Caco-2 (cell line): ENCODE measurements at regions not wholly inside any gene's neighbourhood (a gene's known extent, or its start where the extent isn't known, plus 50 kb on each side); places are given as distances from the start of the nearest gene placed in this dataset.

Experiments
- BruUV-seq: library from RNA; stranded (reverse); fragments of 400-500 nt; replicated peaks from 2 replicates; lab custom pipeline; 2021; lab: Mats Ljungman, UMichigan
- CTCF ChIA-PET: fragments of 300-600 bp; sonication (Branson Sonifier 250); formaldehyde crosslinking; loops from one replicate; lab custom pipeline; 2022; ENCODE audit warnings: antibody characterized with exemption; lab: Charles Lee
- POLR2A ChIA-PET: fragments of 300-600 bp; sonication (Branson Sonifier 250); formaldehyde crosslinking; loops from one replicate; lab custom pipeline; 2022; ENCODE audit warnings: antibody characterized with exemption; lab: Charles Lee
- DNase-seq, 2 experiments: peaks; one replicate each; pipeline versions ENCODE4 v3.0.0 to v3.0.0-alpha.2; 2020 to 2022
- H3K27me3 ChIP-seq: replicated peaks from 2 replicates; pipeline ENCODE4 v1.6.0; 2011; ENCODE audit warnings: low read length; ENCODE audit not compliant: control insufficient read depth, insufficient read depth
- H3K36me3 ChIP-seq: 2 replicates; pipeline ENCODE4 v1.5.1; 2011; ENCODE audit warnings: low read length; ENCODE audit not compliant: control insufficient read depth, insufficient read depth
- H3K4me1 ChIP-seq: fragments of 250-450 bp; sonication (Bioruptor Pico); 2 replicates; pipeline ENCODE4 v1.5.1; 2020; ENCODE audit warnings: mild to moderate bottlenecking
- H3K4me3 ChIP-seq: 2 replicates; pipeline ENCODE4 v1.5.1; 2011; ENCODE audit warnings: low read depth, mild to moderate bottlenecking, control low read depth, low read length
- H3K9me3 ChIP-seq: fragments of 250-450 bp; sonication (Bioruptor Pico); 2 replicates; pipeline ENCODE4 v1.5.1; 2020; ENCODE audit warnings: mild to moderate bottlenecking, moderate library complexity
- H3K27ac Mint-ChIP-seq: one replicate; pipeline ENCODE4 v1.8.0; 2022; ENCODE audit warnings: mixed read lengths; ENCODE audit not compliant: unreplicated experiment
- H3K27me3 Mint-ChIP-seq: one replicate; pipeline ENCODE4 v1.8.0; 2022; ENCODE audit warnings: mixed read lengths; ENCODE audit not compliant: insufficient read depth, unreplicated experiment
- H3K36me3 Mint-ChIP-seq: one replicate; pipeline ENCODE4 v1.8.0; 2022; ENCODE audit warnings: mild to moderate bottlenecking, mixed read lengths; ENCODE audit not compliant: insufficient read depth, unreplicated experiment
- H3K4me1 Mint-ChIP-seq: one replicate; pipeline ENCODE4 v1.8.0; 2022; ENCODE audit warnings: low read depth, mixed read lengths; ENCODE audit not compliant: unreplicated experiment
- H3K4me3 Mint-ChIP-seq: one replicate; pipeline ENCODE4 v1.8.0; 2022; ENCODE audit warnings: mild to moderate bottlenecking, moderate library complexity, mixed read lengths; ENCODE audit not compliant: unreplicated experiment
- H3K9me3 Mint-ChIP-seq: one replicate; pipeline ENCODE4 v1.8.0; 2022; ENCODE audit warnings: mixed read lengths; ENCODE audit not compliant: unreplicated experiment
- CTCF ChIP-seq, 2 experiments: fragments of 200-600 bp in 1 of 2; IDR thresholded peaks; 1 replicate in 1 of 2; 2 replicates in 1 of 2; pipeline versions ENCODE4 v1.5.1 to v1.8.0; 2011 to 2022; ENCODE audit warnings: antibody characterized with exemption in 1 of 2, control low read depth in 1 of 2, inconsistent platforms in 1 of 2, low read depth in 1 of 2, low read length in 1 of 2, mild to moderate bottlenecking in 1 of 2, moderate library complexity in 1 of 2; ENCODE audit not compliant: insufficient read depth in 1 of 2, severe bottlenecking in 1 of 2, unreplicated experiment in 1 of 2
- intact Hi-C: fragments of 100-400 bp; cut with micrococcal nuclease; formaldehyde crosslinking; loops from one replicate; pipeline ENCODE4 v1.10.0; 2022; ENCODE audit not compliant: unreplicated experiment

DNA sequence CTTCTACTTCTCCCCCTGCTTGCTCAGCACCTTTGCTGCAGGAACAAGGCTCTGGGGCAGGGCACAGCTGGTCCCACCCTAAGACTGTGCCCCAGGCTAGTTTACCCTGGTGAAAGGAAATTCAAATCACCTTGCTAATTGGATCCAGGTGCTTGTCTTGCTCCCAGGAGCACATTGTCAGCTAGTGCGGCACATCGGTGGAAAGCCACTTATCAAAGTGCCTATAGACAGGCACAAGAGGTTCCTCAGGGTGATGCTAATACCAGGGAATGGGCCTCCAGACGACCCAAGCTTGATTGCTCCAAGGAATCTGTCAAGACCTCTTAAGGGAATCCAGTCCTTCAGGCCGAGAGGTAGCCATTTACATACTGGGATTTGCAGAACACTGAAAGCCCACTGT, 64.5 kb upstream of the PRPS1 start:
- Mint-ChIP-seq H3K4me3 (no peak overlapping the region), H3K36me3 (no peaks in the 10 kb centered on the region), H3K27me3 (no peaks in the 10 kb centered on the region), H3K27ac (no peak overlapping the region), H3K9me3 (no peaks in the 10 kb centered on the region), H3K4me1 (peaks cover 7% of the 10 kb centered on the region)
- DNase-seq, result no peak
- no peak for TF ChIP-seq CTCF (IDR thresholded peaks at IDR 0.05; ENCODE audit: insufficient read depth in 1 of 2, low read depth in 1 of 2, low read length in 1 of 2, severe bottlenecking in 1 of 2, unreplicated experiment in 1 of 2)
- H3K27me3 ChIP-seq, result no peaks in the 10 kb centered on the region; the same call in 1 of the 2 replicates
- CTCF ChIA-PET, result no interaction called here
- BruUV-seq, result no TSS peak
- no peaks in the 10 kb centered on the region for H3K36me3 ChIP-seq
- intact Hi-C loops, result no loop called here
- POLR2A ChIA-PET, result no interaction called here
- no peaks in the 10 kb centered on the region for H3K4me1 ChIP-seq
- no peak overlapping the region for H3K4me3 ChIP-seq
- no peaks in the 10 kb centered on the region for H3K9me3 ChIP-seq

DNA sequence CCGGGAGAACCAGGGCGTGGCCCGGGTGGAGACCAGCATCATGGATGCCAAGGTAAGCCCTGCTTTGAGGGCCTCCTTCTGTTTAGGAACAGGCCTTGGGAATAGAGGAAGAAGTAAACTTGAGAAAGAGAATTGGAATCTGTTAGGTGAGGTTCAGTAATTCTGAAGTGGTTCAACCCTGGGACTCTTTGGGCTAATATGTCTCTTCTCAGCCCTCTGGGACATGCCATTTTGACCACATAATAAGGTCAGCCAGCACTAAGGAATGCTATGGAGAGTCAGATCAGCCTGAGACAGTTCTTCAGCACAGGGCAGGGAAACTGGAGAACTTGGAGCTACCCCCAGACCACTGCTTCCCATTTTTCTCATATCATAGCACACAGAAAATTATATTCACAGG, 63.3 kb upstream of the PRPS1 start:
- H3K27me3 Mint-ChIP-seq, result peaks cover 3% of the 10 kb centered on the region
- ChIA-PET POLR2A (no interaction called here), CTCF (no interaction called here)
- peaks cover 7% of the 10 kb centered on the region for H3K4me1 Mint-ChIP-seq
- Histone ChIP-seq H3K4me3 (no peak overlapping the region), H3K27me3 (no peaks in the 10 kb centered on the region; the same call in 1 of the 2 replicates), H3K9me3 (no peaks in the 10 kb centered on the region), H3K36me3 (no peaks in the 10 kb centered on the region), H3K4me1 (no peaks in the 10 kb centered on the region)
- no TSS peak for BruUV-seq
- H3K9me3 Mint-ChIP-seq, result no peaks in the 10 kb centered on the region
- TF ChIP-seq CTCF (IDR thresholded peaks at IDR 0.05; ENCODE audit: insufficient read depth in 1 of 2, low read depth in 1 of 2, low read length in 1 of 2, severe bottlenecking in 1 of 2, unreplicated experiment in 1 of 2), result no peak
- no peak overlapping the region for H3K27ac Mint-ChIP-seq
- DNase-seq, result no peak
- intact Hi-C loops, result no loop called here
- H3K36me3 Mint-ChIP-seq, result peaks cover 5% of the 10 kb centered on the region
- H3K4me3 Mint-ChIP-seq, result no peak overlapping the region

GRCh38 chrX:107565931-107566603, 62.2 kb upstream of the PRPS1 start:
- no peak overlapping the region for H3K4me3 ChIP-seq
- ChIA-PET POLR2A (no interaction called here), CTCF (no interaction called here)
- no peak for TF ChIP-seq CTCF (IDR thresholded peaks at IDR 0.05; ENCODE audit: insufficient read depth in 1 of 2, low read depth in 1 of 2, low read length in 1 of 2, severe bottlenecking in 1 of 2, unreplicated experiment in 1 of 2)
- H3K9me3 Mint-ChIP-seq, result no peaks in the 10 kb centered on the region
- peaks cover 5% of the 10 kb centered on the region for H3K36me3 Mint-ChIP-seq
- peaks cover 7% of the 10 kb centered on the region for H3K4me1 Mint-ChIP-seq
- no peaks in the 10 kb centered on the region for H3K9me3 ChIP-seq
- no peak for DNase-seq
- no peaks in the 10 kb centered on the region; the same call in 1 of the 2 replicates for H3K27me3 ChIP-seq
- intact Hi-C loops, result no loop called here
- H3K36me3 ChIP-seq, result no peaks in the 10 kb centered on the region
- H3K4me1 ChIP-seq, result no peaks in the 10 kb centered on the region
- H3K27ac Mint-ChIP-seq, result no peak overlapping the region
- peaks cover 3% of the 10 kb centered on the region for H3K27me3 Mint-ChIP-seq
- no TSS peak for BruUV-seq
- H3K4me3 Mint-ChIP-seq, result no peak overlapping the region
